Transverse colon (tissue), 3 donors: ENCODE measurements at regions not wholly inside any gene's neighbourhood (a gene's known extent, or its start where the extent isn't known, plus 50 kb on each side); places are given as distances from the start of the nearest gene placed in this dataset.

ENCODE experiments used
- CTCF ChIP-seq, 5 experiments: fragments of 200-600 bp in 3 of 5; fragments of 450-650 bp in 2 of 5; sonication (generic) in 3 of 5; IDR thresholded peaks; 1 replicate in 2 of 5; 2 replicates in 3 of 5; pipeline ENCODE4 v1.5.1; 2016 to 2017; ENCODE audit warnings: antibody characterized with exemption in 5 of 5, inconsistent platforms in 3 of 5, mild to moderate bottlenecking in 2 of 5, moderate library complexity in 1 of 5
- EP300 ChIP-seq: sonication (generic); formaldehyde crosslinking; IDR thresholded peaks from one replicate; pipeline ENCODE4 v1.6.1; 2017; ENCODE audit warnings: antibody characterized with exemption, low read depth
- POLR2A ChIP-seq: fragments of 450-650 bp; IDR thresholded peaks from one replicate; pipeline ENCODE4 v1.6.1; 2016; ENCODE audit warnings: antibody characterized with exemption, mild to moderate bottlenecking, moderate library complexity

GRCh38 chr3:165446555-165446954 lies 250.4 kb upstream of the SLITRK3 start:
- TF ChIP-seq POLR2A (no peak), CTCF (IDR thresholded peaks at IDR 0.05) (no peak), EP300 (no peak)
